ENCODE measurements at regions not wholly inside any gene's neighbourhood (a gene's known extent, or its start where the extent isn't known, plus 50 kb on each side); places are given as distances from the start of the nearest gene placed in this dataset.
"Not testable (repeated sequence)": the region's sequence is repeated elsewhere in the genome, so short reads cannot be mapped to it uniquely, and the experiment has no call there.

DNA sequence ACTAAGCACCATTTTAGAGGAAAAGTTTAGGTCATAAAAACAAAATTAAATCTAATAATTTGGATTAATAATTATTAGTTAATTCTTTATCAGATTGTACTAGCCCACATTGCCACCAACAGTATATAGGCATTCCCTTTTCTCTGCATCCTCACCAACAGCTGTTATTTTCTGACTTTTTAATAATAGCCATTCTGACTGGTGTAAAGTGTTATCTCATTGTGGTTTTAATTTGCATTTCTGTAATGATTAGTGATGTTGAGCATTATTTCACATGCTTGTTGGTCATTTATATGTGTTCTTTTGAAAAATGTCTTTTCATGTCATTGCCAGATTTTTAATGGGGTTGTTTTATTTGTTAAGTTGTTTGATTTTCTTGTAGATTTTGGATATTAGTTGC is 319.1 kb upstream of the SYNCRIP start:
- DNase-seq (ENCODE audit: low read depth) = no peak

GRCh38 chr6:85961125-85961524 is 318.4 kb upstream of the SYNCRIP start:
- no peak for DNase-seq (ENCODE audit: low read depth)

DNA sequence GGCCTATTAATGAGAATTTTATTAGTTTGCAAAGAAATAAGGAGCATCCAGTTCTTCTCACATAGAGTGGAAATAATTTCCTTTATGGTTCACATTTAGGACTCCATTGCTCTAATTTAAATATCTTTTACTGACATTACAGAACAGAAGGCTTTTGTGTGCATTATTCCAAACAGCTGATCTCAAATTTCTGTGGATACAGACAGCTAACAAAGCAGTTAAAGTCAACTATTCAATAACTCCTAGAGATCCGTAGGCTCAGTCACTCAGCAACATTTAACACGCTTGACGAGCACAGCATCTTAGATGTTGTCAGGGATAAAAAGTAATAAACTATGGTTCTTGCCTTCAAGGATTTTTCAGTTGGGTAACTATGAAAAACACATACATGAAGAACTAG is 305.8 kb upstream of the SYNCRIP start:
- no peak for DNase-seq (ENCODE audit: low read depth)

DNA sequence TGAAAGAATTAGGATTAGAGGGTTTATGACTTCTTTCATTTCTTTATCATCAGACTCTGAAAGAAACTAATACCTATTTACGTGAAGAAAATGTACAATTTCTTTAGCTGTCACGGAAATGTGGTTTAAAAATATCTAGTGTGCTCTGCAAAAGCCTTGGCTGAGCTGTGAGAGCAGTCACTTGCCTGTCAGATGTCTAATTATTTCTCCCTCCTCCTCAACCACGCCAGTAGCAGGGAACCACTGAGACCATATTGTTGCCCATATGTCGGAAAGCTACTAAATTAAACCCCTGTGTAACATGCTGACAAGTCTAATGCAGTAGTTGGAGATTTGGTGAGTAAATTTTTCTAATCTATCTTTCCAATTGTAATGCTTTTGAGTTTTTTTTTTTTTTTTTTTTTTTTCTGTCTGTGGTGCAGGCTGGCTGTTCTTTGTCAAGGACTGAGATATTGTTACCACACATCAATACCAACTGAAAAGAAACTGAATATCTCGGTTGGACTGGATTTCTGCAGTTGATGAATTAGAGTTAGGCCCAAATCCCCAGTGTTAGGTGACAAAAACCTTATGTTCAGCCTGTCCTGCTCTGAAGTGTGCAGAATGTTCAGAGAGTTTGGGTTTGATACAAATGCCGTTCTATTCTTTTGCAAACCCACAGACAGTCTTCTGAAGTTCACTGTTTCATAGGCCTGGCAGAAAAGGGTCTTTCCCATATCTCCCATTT is 302.9 kb upstream of the SYNCRIP start:
- DNase-seq (ENCODE audit: low read depth) = no peak

GRCh38 chr6:85944776-85945175 is 302.1 kb upstream of the SYNCRIP start:
- no peak for DNase-seq (ENCODE audit: low read depth)

GRCh38 chr6:85942844-85943243 is 300.2 kb upstream of the SYNCRIP start:
- DNase-seq (ENCODE audit: low read depth) = no peak

DNA sequence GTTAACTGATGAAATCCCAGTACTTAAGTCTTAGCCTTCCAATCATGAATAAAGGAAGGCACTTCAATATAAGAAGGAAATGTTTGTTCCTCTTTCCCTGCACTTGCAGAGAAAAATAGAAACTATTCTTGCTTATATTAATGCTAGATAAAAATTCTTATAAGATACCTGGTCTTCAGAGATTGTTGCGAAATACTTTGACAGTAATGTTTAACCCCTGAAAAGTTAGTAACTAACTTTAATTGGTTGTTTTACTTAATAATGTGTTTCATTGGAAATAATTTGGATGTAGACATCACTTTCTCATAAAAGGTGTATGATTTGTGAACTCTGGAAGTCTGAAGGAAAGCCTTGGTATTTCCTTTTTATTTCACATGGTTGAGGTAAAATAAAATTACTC is 294.2 kb upstream of the SYNCRIP start:
- no peak for DNase-seq (ENCODE audit: low read depth)

- peak; percentile 21 for DNase-seq (ENCODE audit: low read depth)
These were observed 280.3 kb upstream of the SYNCRIP start for GRCh38 chr6:85923013-85923430.

DNA sequence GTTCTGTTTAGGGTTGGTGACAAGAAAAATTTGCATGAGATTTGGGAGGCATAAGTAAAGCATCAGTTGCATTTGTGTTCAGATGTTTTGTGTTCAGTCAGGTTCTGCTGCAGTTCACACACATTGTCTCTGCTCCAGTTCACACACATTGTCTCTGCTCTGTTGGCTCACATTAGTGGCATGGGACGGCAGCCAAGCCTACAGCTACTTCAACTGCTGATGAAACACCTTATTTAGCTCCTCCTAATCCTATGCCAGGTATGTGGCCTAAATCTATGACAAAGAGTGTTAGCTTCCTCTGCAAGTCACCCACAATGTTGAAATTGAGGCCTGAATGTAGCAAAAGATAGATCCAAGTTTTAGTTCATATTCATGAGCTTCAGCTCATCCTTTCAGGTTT is 278.1 kb upstream of the SYNCRIP start:
- no peak for DNase-seq (ENCODE audit: low read depth)

GRCh38 chr6:85917522-85917921 is 274.8 kb upstream of the SYNCRIP start:
- no peak for DNase-seq (ENCODE audit: low read depth)

GRCh38 chr6:85913001-85913400 is 270.3 kb upstream of the SYNCRIP start:
- no peak for DNase-seq (ENCODE audit: low read depth)

GRCh38 chr6:85912582-85912981 is 269.9 kb upstream of the SYNCRIP start:
- DNase-seq (ENCODE audit: low read depth) = no peak

GRCh38 chr6:85911067-85911466 is 268.4 kb upstream of the SYNCRIP start:
- DNase-seq (ENCODE audit: low read depth) = no peak

DNA sequence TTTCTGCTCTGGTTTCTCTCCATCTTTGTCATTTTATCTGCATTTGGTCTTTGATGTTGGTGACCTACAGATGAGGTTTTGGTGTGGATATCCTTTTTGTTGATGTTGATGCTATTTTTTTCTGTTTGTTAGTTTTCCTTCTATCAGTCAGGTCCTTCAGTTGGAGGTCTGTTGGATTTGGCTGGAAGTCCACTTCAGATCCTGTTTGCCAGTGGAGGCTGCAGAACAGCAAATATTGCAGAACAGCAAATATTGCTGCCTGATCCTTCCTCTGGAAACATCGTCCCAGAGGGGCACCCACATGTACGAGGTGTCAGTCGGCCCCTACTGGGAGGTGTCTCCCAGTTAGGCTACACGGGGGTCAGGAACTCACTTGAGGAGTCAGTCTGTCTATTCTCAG is 265.4 kb upstream of the SYNCRIP start:
- DNase-seq (ENCODE audit: low read depth) = not testable (repeated sequence)

DNA sequence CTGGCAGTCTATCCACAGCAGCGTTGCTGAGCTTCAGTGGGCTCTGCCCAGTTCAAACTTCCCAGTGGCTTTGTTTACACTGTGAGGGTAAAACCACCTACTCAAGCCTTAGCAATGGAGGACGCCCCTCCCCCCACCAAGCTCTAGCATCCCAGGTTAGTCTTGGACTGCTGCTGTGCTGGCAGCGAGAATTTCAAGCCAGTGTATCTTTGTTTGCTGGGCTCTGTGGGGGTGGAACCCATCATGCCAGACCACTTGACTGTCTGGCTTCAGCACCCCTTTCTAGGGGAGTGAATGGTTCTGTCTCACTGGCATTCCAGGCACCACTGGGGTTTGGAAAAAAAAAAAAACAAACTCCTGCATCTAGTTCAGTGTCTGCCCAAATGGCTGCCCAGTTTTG is 249.7 kb upstream of the SYNCRIP start:
- DNase-seq (ENCODE audit: low read depth) = no peak

- no peak for DNase-seq (ENCODE audit: low read depth)
These were observed 244.8 kb upstream of the SYNCRIP start for GRCh38 chr6:85887461-85887860.

GRCh38 chr6:85868685-85869084 is 226.0 kb upstream of the SYNCRIP start:
- DNase-seq (ENCODE audit: low read depth) = no peak

DNA sequence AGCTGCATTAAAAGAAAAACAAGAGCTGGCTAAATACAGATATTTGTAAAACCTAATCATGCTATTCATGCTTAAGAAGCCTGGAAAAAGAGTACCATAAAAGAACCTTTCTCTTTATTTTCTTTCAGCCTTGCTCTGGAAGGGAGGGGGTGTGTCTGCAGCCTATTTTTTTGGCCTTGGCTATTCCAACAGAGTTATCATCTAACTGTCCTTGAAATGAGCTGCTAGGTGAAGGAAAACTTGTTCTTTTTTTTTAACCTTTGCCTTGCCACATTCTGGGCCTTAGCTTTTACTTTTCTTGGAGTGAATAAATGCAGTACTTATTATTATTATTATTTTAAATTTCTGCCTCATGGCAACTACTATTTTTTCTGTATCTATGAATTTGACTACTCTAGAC is 224.9 kb upstream of the SYNCRIP start:
- DNase-seq (ENCODE audit: low read depth) = no peak

- no peak for DNase-seq (ENCODE audit: low read depth)
These were observed 224.2 kb upstream of the SYNCRIP start for GRCh38 chr6:85866758-85867401.

- no peak for DNase-seq (ENCODE audit: low read depth)
These were observed 223.7 kb upstream of the SYNCRIP start for GRCh38 chr6:85866370-85866730.

DNA sequence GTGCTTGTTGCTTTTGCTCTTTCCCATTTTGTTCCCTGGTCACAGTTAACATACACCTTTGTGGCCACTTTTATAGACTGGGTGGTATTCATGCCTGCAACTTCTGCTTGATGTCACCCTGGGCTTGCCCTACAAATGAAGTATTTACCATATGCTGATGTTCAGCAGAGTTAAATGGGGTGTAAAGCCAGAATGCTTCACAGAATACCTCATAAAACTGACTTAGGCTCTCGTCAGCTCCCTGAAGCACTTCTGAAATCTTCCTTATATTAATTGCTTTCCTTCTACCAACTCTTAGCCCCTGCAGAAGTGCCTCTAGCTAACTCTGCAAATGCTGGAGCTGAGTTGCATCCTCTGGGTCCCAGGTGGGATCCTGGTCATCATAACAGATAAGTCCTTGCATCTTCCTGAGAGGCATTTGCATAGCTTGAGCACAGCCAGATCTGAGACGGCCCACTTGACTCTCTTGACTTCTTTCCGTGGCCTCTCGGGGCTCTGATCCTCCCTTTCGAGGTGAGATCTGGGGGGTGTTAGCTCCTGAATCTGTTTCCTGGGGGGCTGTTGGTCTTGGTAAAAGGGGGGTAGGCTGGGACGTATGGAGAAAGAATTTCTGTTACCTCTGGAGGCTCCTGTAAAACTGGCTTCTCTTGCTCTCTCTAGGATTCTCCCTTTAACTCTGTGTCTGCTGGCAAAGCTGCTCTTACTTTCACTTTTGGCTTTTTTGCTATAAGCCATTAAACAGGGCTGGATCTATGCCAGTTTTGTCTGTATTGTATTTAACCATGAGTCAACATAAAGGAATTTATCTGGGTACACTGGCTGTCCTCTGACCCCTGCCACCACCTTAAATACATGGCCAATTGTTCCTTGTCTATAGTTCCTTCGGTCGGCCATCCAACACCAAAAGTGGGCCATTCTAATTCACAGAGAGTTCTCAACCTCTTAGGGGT is 223.0 kb upstream of the SYNCRIP start:
- DNase-seq (ENCODE audit: low read depth) = no peak

GRCh38 chr6:85864453-85865401 is 222.0 kb upstream of the SYNCRIP start:
- DNase-seq (ENCODE audit: low read depth) = no peak

Measured in GM04503 (cell line).